ENCODE measurements at regions not wholly inside any gene's neighbourhood (a gene's known extent, or its start where the extent isn't known, plus 50 kb on each side); places are given as distances from the start of the nearest gene placed in this dataset.

DNA sequence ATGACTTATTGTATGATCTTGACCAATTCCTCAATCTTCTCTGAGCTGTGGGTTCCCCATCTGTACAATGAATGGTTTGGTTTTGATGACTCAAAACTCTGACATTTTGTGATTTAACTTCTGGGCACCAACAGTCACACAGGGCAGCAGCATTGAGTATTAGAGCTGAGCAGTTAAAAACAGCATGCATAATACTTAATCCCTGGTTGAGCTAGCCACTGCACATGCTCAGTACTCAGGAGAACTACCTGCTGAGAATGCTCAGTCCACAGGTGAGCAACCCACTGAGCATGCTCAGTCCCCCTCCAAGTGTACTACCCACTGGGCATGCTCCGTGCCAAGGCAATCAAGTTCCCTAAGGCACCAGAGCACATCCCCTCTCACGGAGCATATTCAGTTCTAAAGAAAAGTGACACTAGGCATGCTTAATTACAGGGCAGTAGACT lies 68.7 kb downstream of the AIPL1 start:
- Histone ChIP-seq H3K4ac (replicated peaks; ENCODE audit: insufficient read length, low read depth, low read length) (no peak overlapping the region), H3K14ac (ENCODE audit: insufficient read length) (no peak overlapping the region), H3K23ac (ENCODE audit: insufficient read length) (no peak overlapping the region), H3K9ac (replicated peaks in 1 of 4; ENCODE audit: extremely low read depth in 1 of 4, low read depth in 3 of 4, low read length in 3 of 4) (no peak overlapping the region), H3K4me2 (ENCODE audit: insufficient read depth in 1 of 2, low read depth in 2 of 2, low read length in 2 of 2) (no peak overlapping the region; a peak in 1 of 4 replicates), H3K27ac (ENCODE audit: low read depth, low read length) (no peak overlapping the region), H3K4me3 (ENCODE audit: extremely low read depth in 1 of 4, insufficient read depth in 2 of 4, low read depth in 3 of 4, low read length in 4 of 4) (no peak overlapping the region), H2BK20ac (ENCODE audit: low read length) (no peak overlapping the region), H4K20me1 (replicated peaks in 1 of 2; ENCODE audit: control insufficient read depth in 1 of 2, insufficient read depth in 2 of 2, low read length in 2 of 2) (no peaks in the 10 kb centered on the region), H3K4me1 (replicated peaks in 1 of 4; ENCODE audit: control insufficient read depth in 3 of 4, insufficient read depth in 4 of 4, low read length in 3 of 4) (peaks cover 0 to 3% (median 0%) of the 10 kb centered on the region in 4 experiments; a peak in 1 of 7 replicates), H2AFZ (ENCODE audit: low read length) (peak overlapping the region; percentile 8), H2AK5ac (ENCODE audit: low read depth, low read length) (no peak overlapping the region), H3K23me2 (ENCODE audit: low read depth, low read length) (no peaks in the 10 kb centered on the region), H2BK5ac (ENCODE audit: low read depth, low read length) (no peak overlapping the region), H3K9me3 (ENCODE audit: insufficient read depth in 2 of 2, low read depth in 1 of 2, low read length in 1 of 2) (no peaks in the 10 kb centered on the region), H4K5ac (ENCODE audit: insufficient read length, low read depth, low read length) (no peak overlapping the region), H2BK15ac (ENCODE audit: low read length) (no peak overlapping the region), H4K91ac (replicated peaks; ENCODE audit: insufficient read length, low read length) (no peak overlapping the region), H3K27me3 (replicated peaks in 1 of 4; ENCODE audit: control insufficient read depth in 3 of 4, extremely low read depth in 1 of 4, insufficient read depth in 3 of 4, low read length in 3 of 4) (no peaks in the 10 kb centered on the region), H3K56ac (replicated peaks; ENCODE audit: insufficient read length, low read depth, low read length) (no peak overlapping the region), H2BK12ac (ENCODE audit: low read depth, low read length) (no peak overlapping the region), H2BK120ac (replicated peaks; ENCODE audit: low read depth, low read length) (no peak overlapping the region), H3K79me2 (ENCODE audit: control insufficient read depth in 1 of 2, insufficient read depth in 2 of 2, low read length in 2 of 2) (no peaks in the 10 kb centered on the region), H4K8ac (ENCODE audit: extremely low read depth, insufficient read depth, low read length) (no peak overlapping the region), H3K18ac (ENCODE audit: extremely low read depth, low read length) (no peak overlapping the region), H3K36me3 (ENCODE audit: control insufficient read depth in 2 of 4, insufficient read depth in 4 of 4, low read length in 3 of 4) (no peaks in the 10 kb centered on the region), H3K79me1 (ENCODE audit: low read depth, low read length) (no peaks in the 10 kb centered on the region)
- CTCF ChIA-PET (ENCODE audit: partially characterized antibody), result interaction anchor here (1.2 to 2.0 kb wide), 2 partner anchors 47 to 69 kb away, joined by 4 read pairs; partner anchors contain the start of gene AIPL1
- FAIRE-seq, result peak; percentile 32
- TF ChIP-seq SRF (IDR thresholded peaks at IDR 0.05; ENCODE audit: low read depth, low read length) (no peak), NRF1 (IDR thresholded peaks at IDR 0.05; ENCODE audit: low read depth, low read length) (0 out of 2 replicates have a peak, but pooled peaks have one; percentile 32), JUN (IDR thresholded peaks at IDR 0.05; ENCODE audit: low read depth, low read length) (no peak)
- DNase-seq (ENCODE audit: low read depth in 1 of 2, low spot score in 2 of 2), result peak in 1 of 2 experiments; percentile 38
- WGBS, 2 experiments (ENCODE audit: extremely low coverage in 1 of 2, insufficient coverage in 1 of 2, insufficient read length in 1 of 2, insufficient replicate concordance in 2 of 2, low coverage in 1 of 2, low lambda C conversion rate in 2 of 2, missing lambda C conversion rate in 1 of 2), result 54% methylated on average over 2 of the region's 2 CpGs; no CpG with 5 or more reads in 1 of the 2 experiments
- POLR2A ChIA-PET (ENCODE audit: partially characterized antibody), result no interaction called here

Data from H1 (cell line).